ENCODE measurements at regions not wholly inside any gene's neighbourhood (a gene's known extent, or its start where the extent isn't known, plus 50 kb on each side); places are given as distances from the start of the nearest gene placed in this dataset.

- H3K18ac ChIP-seq (ENCODE audit: extremely low read depth, low read length): no peak overlapping the region
- H2BK20ac ChIP-seq (ENCODE audit: low read length): no peak overlapping the region
- 71% methylated on average over 2 of the region's 4 CpGs; no CpG with 5 or more reads in 1 of the 2 experiments for WGBS, 2 experiments (ENCODE audit: extremely low coverage in 1 of 2, insufficient coverage in 1 of 2, insufficient read length in 1 of 2, insufficient replicate concordance in 2 of 2, low coverage in 1 of 2, low lambda C conversion rate in 2 of 2, missing lambda C conversion rate in 1 of 2)
- no peaks in the 10 kb centered on the region for H3K27me3 ChIP-seq (replicated peaks in 1 of 4; ENCODE audit: control insufficient read depth in 3 of 4, extremely low read depth in 1 of 4, insufficient read depth in 3 of 4, low read length in 3 of 4)
- no peak overlapping the region for H2BK5ac ChIP-seq (ENCODE audit: low read depth, low read length)
- H3K14ac ChIP-seq (ENCODE audit: insufficient read length): no peak overlapping the region
- H3K4ac ChIP-seq (replicated peaks; ENCODE audit: insufficient read length, low read depth, low read length): no peak overlapping the region
- no peaks in the 10 kb centered on the region for H3K79me1 ChIP-seq (ENCODE audit: low read depth, low read length)
- no peak overlapping the region for H3K27ac ChIP-seq (ENCODE audit: low read depth, low read length)
- H3K56ac ChIP-seq (replicated peaks; ENCODE audit: insufficient read length, low read depth, low read length): no peak overlapping the region
- H2AK5ac ChIP-seq (ENCODE audit: low read depth, low read length): no peak overlapping the region
- H3K23me2 ChIP-seq (ENCODE audit: low read depth, low read length): no peaks in the 10 kb centered on the region
- no peak overlapping the region for H3K4me2 ChIP-seq (ENCODE audit: insufficient read depth in 1 of 2, low read depth in 2 of 2, low read length in 2 of 2)
- DNase-seq (ENCODE audit: low read depth in 1 of 2, low spot score in 2 of 2): no peak
- no peak overlapping the region for H2BK120ac ChIP-seq (replicated peaks; ENCODE audit: low read depth, low read length)
- no peak overlapping the region for H4K5ac ChIP-seq (ENCODE audit: insufficient read length, low read depth, low read length)
- no peak overlapping the region for H2BK12ac ChIP-seq (ENCODE audit: low read depth, low read length)
- POLR2A ChIA-PET (ENCODE audit: partially characterized antibody): no interaction called here
- H3K9me3 ChIP-seq (ENCODE audit: insufficient read depth in 2 of 2, low read depth in 1 of 2, low read length in 1 of 2): peaks cover 4 to 17% of the 10 kb centered on the region in 2 experiments; a peak in 3 of 4 replicates
- no peak overlapping the region for H3K9ac ChIP-seq (replicated peaks in 1 of 4; ENCODE audit: extremely low read depth in 1 of 4, low read depth in 3 of 4, low read length in 3 of 4)
- no peak for FAIRE-seq
- no peaks in the 10 kb centered on the region for H3K4me1 ChIP-seq (replicated peaks in 1 of 4; ENCODE audit: control insufficient read depth in 3 of 4, insufficient read depth in 4 of 4, low read length in 3 of 4)
- H2BK15ac ChIP-seq (ENCODE audit: low read length): no peak overlapping the region
- no peak overlapping the region for H3K23ac ChIP-seq (ENCODE audit: insufficient read length)
- H4K91ac ChIP-seq (replicated peaks; ENCODE audit: insufficient read length, low read length): no peak overlapping the region
- H4K20me1 ChIP-seq (replicated peaks in 1 of 2; ENCODE audit: control insufficient read depth in 1 of 2, insufficient read depth in 2 of 2, low read length in 2 of 2): no peaks in the 10 kb centered on the region
- no peak overlapping the region for H3K4me3 ChIP-seq (ENCODE audit: extremely low read depth in 1 of 4, insufficient read depth in 2 of 4, low read depth in 3 of 4, low read length in 4 of 4)
- no peak overlapping the region for H4K8ac ChIP-seq (ENCODE audit: extremely low read depth, insufficient read depth, low read length)
- H2AFZ ChIP-seq (ENCODE audit: low read length): no peak overlapping the region
- no peaks in the 10 kb centered on the region for H3K79me2 ChIP-seq (ENCODE audit: control insufficient read depth in 1 of 2, insufficient read depth in 2 of 2, low read length in 2 of 2)
- H3K36me3 ChIP-seq (ENCODE audit: control insufficient read depth in 2 of 4, insufficient read depth in 4 of 4, low read length in 3 of 4): no peaks in the 10 kb centered on the region
- CTCF ChIA-PET (ENCODE audit: partially characterized antibody): no interaction called here
- no peak for TF ChIP-seq CHD7 (IDR thresholded peaks at IDR 0.05; ENCODE audit: insufficient replicate concordance, low read length)
These were observed 577.0 kb downstream of the TYW1 start for GRCh38 chr7:67573639-67574038.

Data from H1 (cell line).